GM12873 (cell line): ENCODE measurements at regions not wholly inside any gene's neighbourhood (a gene's known extent, or its start where the extent isn't known, plus 50 kb on each side); places are given as distances from the start of the nearest gene placed in this dataset.

ENCODE experiments used
- TF ChIP-seq, protein P1 (sequence below): IDR thresholded peaks from 2 replicates; pipeline ENCODE4 v1.5.1; 2012; ENCODE audit warnings: low read depth, mild to moderate bottlenecking, moderate library complexity, low read length, control low read depth; ENCODE audit not compliant: insufficient read depth; ENCODE audit errors: missing control alignments

GRCh38 chr18:78123144-78123909, 856.3 kb upstream of the SALL3 start:
- TF ChIP-seq, protein P1, sequence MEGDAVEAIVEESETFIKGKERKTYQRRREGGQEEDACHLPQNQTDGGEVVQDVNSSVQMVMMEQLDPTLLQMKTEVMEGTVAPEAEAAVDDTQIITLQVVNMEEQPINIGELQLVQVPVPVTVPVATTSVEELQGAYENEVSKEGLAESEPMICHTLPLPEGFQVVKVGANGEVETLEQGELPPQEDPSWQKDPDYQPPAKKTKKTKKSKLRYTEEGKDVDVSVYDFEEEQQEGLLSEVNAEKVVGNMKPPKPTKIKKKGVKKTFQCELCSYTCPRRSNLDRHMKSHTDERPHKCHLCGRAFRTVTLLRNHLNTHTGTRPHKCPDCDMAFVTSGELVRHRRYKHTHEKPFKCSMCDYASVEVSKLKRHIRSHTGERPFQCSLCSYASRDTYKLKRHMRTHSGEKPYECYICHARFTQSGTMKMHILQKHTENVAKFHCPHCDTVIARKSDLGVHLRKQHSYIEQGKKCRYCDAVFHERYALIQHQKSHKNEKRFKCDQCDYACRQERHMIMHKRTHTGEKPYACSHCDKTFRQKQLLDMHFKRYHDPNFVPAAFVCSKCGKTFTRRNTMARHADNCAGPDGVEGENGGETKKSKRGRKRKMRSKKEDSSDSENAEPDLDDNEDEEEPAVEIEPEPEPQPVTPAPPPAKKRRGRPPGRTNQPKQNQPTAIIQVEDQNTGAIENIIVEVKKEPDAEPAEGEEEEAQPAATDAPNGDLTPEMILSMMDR, result no peak

DNA sequence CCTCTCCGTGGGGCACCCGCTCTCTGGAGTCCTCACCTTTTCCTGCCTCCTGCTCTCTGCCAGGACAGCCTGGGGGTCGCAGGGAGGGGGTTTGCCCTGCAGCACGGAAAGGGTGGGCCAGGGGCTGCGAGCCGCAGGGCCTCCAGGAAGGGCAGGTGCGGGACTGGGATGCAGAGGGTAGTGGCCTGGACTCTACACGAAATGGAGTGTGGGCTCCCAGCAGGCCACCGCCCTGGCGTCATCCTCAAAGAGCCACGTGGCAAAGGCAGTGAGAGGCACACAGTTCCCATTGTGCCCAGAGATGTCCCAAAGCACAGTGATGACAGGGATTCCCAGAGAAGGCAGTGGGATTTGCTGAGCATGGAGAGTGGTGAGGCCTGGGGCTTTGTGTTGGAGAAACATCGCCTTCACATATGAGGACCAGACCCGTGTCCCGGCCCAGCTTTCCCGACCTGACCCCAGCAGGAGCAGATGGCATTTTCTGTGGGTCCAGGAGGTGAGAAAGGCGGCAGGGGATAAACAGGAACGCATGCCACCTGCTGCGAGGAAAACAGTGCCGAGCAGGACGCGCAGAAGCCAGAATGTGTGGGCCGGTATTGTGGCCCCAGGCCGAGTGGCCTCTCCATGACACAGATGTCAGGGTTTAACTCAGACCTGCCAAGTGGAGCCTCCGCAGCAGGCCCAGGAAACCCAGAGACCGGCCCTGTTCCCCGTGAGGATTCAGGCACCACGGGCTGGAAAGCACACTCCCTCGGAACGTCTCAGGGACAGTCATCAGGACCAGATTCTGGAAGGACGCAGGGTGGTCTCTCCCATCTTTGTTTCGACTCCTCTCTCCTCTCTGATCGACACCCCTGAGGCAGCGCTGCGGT, 855.5 kb upstream of the SALL3 start:
- TF ChIP-seq, protein P1, result no peak

DNA sequence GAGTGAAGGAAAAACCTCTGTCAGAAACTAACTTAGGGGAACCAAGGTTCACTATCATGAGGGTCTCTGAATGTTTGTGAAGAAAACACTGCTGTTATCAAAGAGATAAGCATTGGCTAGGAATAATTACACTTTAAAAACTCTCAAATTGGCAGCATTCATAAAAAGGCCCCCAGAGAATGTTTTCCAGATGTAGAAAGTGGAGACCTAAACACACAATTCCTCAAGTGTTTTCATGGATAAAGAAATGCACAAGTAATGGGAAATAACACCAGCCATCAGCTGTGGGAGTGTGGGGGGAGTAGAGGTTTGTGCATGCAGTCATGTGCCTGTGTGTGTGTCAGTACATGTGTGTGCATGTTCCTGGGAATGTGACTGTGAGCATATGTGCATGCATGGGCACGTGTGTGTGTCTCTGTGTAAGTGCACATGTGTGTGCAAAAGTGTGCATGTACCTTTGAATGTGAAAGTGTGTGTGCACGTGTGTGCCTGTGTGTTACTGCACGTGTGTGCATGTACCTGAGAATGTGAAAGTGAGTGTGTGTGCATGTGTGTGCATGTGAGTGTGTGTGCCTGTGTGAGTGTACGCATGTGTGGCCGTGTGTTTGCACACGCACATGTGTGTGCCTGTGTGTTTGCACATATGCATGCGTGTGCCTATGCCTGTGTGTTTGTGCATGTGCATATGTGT, 854.3 kb upstream of the SALL3 start:
- TF ChIP-seq, protein P1, result no peak

DNA sequence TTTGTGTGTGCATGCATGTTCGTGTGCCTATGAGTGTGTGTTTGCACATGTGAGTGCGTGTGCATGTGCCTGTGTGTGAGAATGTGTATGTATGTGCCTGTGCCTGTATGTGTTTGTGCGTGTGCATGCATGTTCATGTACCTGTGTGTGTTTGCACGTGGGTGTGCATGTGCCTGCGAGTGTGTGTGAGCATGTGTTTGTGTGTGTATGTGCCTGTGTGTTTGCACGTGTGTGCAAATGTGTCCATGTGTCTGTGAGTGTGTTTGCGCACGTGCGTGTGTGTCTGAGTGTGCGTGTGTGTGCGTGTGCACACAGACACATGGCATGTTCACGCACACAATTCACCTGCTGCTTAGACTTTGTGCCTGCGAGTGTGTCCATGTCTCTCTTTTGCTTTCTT, 853.5 kb upstream of the SALL3 start:
- TF ChIP-seq, protein P1, result no peak

- TF ChIP-seq, protein P1, result no peak
These were observed 853.1 kb upstream of the SALL3 start for GRCh38 chr18:78126536-78126935.

- TF ChIP-seq, protein P1, result no peak
These were observed 852.6 kb upstream of the SALL3 start for GRCh38 chr18:78127041-78127440.

DNA sequence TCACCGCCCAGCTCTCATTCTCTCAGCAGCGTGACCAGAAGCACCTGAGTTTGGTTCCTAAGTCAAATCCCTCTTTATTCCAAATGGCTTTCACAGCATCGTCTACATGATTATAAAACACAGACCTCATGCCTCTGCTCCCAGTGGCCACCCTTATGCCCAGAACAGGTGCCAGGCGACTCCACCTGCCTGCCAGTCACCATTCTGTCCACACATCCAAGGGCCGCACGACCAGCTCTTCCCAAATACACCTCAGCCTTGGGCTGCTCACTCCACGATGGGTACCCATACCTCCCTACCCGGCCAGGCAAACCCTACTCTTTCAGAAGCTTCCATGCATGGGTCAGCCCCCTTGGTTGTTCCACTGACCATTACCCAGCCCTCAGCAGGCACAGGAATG, 851.6 kb upstream of the SALL3 start:
- TF ChIP-seq, protein P1, result no peak
